ENCODE measurements at regions not wholly inside any gene's neighbourhood (a gene's known extent, or its start where the extent isn't known, plus 50 kb on each side); places are given as distances from the start of the nearest gene placed in this dataset.

DNA sequence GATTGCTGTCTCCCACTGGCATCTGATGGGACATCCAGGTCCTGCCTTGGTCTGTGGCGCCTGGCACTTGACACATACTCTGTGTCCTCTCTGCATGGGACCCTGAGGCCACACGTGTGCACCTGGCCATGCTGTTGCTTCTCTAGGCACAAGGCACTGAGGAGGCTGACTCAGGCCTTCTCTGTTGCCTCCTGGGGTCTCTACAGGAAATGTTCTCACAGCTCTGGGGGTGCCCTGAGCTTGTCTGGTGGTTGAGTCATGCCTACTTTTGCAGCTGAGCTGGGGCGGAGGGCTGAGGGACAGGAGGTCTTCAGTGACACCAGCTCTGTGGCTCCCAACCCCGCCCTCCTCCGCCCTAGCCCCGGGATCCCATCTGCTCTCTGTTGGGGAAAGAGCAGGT lies 207.0 kb upstream of the HS6ST1 start:
- no peak for TF ChIP-seq EZH2 (IDR thresholded peaks at IDR 0.05; ENCODE audit: borderline replicate concordance, low read depth, low read length, poor library complexity, severe bottlenecking)
- TF ChIP-seq, protein P1, sequence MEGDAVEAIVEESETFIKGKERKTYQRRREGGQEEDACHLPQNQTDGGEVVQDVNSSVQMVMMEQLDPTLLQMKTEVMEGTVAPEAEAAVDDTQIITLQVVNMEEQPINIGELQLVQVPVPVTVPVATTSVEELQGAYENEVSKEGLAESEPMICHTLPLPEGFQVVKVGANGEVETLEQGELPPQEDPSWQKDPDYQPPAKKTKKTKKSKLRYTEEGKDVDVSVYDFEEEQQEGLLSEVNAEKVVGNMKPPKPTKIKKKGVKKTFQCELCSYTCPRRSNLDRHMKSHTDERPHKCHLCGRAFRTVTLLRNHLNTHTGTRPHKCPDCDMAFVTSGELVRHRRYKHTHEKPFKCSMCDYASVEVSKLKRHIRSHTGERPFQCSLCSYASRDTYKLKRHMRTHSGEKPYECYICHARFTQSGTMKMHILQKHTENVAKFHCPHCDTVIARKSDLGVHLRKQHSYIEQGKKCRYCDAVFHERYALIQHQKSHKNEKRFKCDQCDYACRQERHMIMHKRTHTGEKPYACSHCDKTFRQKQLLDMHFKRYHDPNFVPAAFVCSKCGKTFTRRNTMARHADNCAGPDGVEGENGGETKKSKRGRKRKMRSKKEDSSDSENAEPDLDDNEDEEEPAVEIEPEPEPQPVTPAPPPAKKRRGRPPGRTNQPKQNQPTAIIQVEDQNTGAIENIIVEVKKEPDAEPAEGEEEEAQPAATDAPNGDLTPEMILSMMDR (conservative IDR thresholded peaks at IDR 0.05; ENCODE audit: low read depth, low read length), result no peak
- Histone ChIP-seq H3K27ac (ENCODE audit: low read depth, low read length, poor library complexity, severe bottlenecking) (no peak overlapping the region), H3K4me3 (ENCODE audit: low read depth, low read length, poor library complexity, severe bottlenecking) (no peak overlapping the region), H3K9me3 (ENCODE audit: low read depth, low read length, poor library complexity, severe bottlenecking) (no peaks in the 10 kb centered on the region), H3K36me3 (ENCODE audit: insufficient read depth, low read length, poor library complexity, severe bottlenecking) (no peaks in the 10 kb centered on the region), H3K27me3 (replicated peaks; ENCODE audit: insufficient read depth, low read depth, low read length, poor library complexity) (no peaks in the 10 kb centered on the region), H3K4me1 (ENCODE audit: insufficient read depth, low read length, poor library complexity, severe bottlenecking) (no peaks in the 10 kb centered on the region)
- POLR2A ChIA-PET (ENCODE audit: low non-redundant PET), result no interaction called here
- intact Hi-C loops (cut with micrococcal nuclease; ENCODE audit: unreplicated experiment), result no loop called here
- peak; percentile 46 for DNase-seq (ENCODE audit: low spot score)
- CTCF ChIA-PET, result no interaction called here
- BruUV-seq (replicated peaks), result no TSS peak

DNA sequence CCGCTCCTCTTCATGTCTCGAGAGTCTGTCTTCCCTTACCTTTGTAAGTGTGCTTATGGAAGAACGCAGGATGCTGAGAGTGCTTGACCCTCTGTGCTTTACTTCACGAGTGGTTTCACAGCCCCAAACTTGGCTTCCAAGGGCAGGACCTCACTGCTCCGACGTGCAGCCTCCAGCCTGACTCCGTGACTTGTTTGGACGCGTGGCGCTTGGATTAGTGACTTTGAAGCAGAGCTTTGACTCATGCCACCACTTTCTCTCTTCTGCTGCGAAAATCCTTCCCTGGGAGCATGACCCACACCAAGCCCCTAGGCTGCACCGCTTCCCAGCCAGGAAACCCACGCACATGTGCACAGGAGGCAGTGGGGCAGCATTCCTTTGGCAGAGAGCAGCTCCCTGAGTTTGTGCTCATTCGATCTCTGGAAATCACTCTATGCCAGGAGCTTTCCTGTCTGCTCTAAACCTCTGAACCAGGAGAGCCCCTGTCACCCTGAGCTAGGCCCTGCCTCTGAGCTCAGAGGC lies 207.8 kb upstream of the HS6ST1 start:
- Histone ChIP-seq H3K27me3 (replicated peaks; ENCODE audit: insufficient read depth, low read depth, low read length, poor library complexity) (no peaks in the 10 kb centered on the region), H3K9me3 (ENCODE audit: low read depth, low read length, poor library complexity, severe bottlenecking) (no peaks in the 10 kb centered on the region), H3K36me3 (ENCODE audit: insufficient read depth, low read length, poor library complexity, severe bottlenecking) (no peaks in the 10 kb centered on the region), H3K4me3 (ENCODE audit: low read depth, low read length, poor library complexity, severe bottlenecking) (no peak overlapping the region), H3K27ac (ENCODE audit: low read depth, low read length, poor library complexity, severe bottlenecking) (no peak overlapping the region), H3K4me1 (ENCODE audit: insufficient read depth, low read length, poor library complexity, severe bottlenecking) (no peaks in the 10 kb centered on the region)
- CTCF ChIA-PET, result no interaction called here
- POLR2A ChIA-PET (ENCODE audit: low non-redundant PET), result no interaction called here
- intact Hi-C loops (cut with micrococcal nuclease; ENCODE audit: unreplicated experiment), result no loop called here
- no peak for DNase-seq (ENCODE audit: low spot score)
- no TSS peak for BruUV-seq (replicated peaks)
- TF ChIP-seq, protein P1 (conservative IDR thresholded peaks at IDR 0.05; ENCODE audit: low read depth, low read length), result no peak
- no peak for TF ChIP-seq EZH2 (IDR thresholded peaks at IDR 0.05; ENCODE audit: borderline replicate concordance, low read depth, low read length, poor library complexity, severe bottlenecking)

DNA sequence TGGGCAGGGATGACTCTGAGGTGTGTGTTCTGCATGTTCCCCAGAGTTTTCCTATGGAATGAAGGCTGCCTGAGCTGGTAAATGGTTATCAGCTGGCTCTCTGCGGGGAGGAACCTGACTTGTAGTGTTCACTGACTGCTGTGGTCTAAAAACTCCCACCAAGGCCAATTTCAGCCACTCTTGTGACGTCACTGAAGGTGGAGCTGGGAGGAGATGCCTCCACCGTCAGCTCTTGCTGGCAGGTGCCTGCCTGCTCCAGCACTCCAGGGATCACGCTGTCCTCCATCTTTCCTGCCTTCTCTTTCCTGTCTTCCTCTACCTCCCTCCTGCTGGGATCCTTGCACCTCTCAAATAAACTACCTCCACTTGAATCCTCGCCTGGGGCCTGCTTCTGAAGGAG lies 209.5 kb upstream of the HS6ST1 start:
- Histone ChIP-seq H3K4me1 (ENCODE audit: insufficient read depth, low read length, poor library complexity, severe bottlenecking) (no peaks in the 10 kb centered on the region), H3K27me3 (replicated peaks; ENCODE audit: insufficient read depth, low read depth, low read length, poor library complexity) (no peaks in the 10 kb centered on the region), H3K36me3 (ENCODE audit: insufficient read depth, low read length, poor library complexity, severe bottlenecking) (no peaks in the 10 kb centered on the region), H3K27ac (ENCODE audit: low read depth, low read length, poor library complexity, severe bottlenecking) (no peak overlapping the region), H3K9me3 (ENCODE audit: low read depth, low read length, poor library complexity, severe bottlenecking) (no peaks in the 10 kb centered on the region), H3K4me3 (ENCODE audit: low read depth, low read length, poor library complexity, severe bottlenecking) (no peak overlapping the region)
- intact Hi-C loops (cut with micrococcal nuclease; ENCODE audit: unreplicated experiment), result no loop called here
- TF ChIP-seq, protein P1 (conservative IDR thresholded peaks at IDR 0.05; ENCODE audit: low read depth, low read length), result no peak
- TF ChIP-seq EZH2 (IDR thresholded peaks at IDR 0.05; ENCODE audit: borderline replicate concordance, low read depth, low read length, poor library complexity, severe bottlenecking), result no peak
- ChIA-PET CTCF (no interaction called here), POLR2A (ENCODE audit: low non-redundant PET) (no interaction called here)
- no TSS peak for BruUV-seq (replicated peaks)
- DNase-seq (ENCODE audit: low spot score), result no peak

Measured in A673 (cell line).